ENCODE measurements at regions not wholly inside any gene's neighbourhood (a gene's known extent, or its start where the extent isn't known, plus 50 kb on each side); places are given as distances from the start of the nearest gene placed in this dataset.
"Not testable (repeated sequence)": the region's sequence is repeated elsewhere in the genome, so short reads cannot be mapped to it uniquely, and the experiment has no call there.

GRCh38 chr5:57002959-57003485 lies 51.1 kb upstream of the MIER3 start:
- H3K9me3 Mint-ChIP-seq, result no peaks in the 10 kb centered on the region
- no peaks in the 10 kb centered on the region for H3K36me3 Mint-ChIP-seq (ENCODE audit: low read depth)
- no peak overlapping the region for H3K4me3 Mint-ChIP-seq
- no peaks in the 10 kb centered on the region for H3K4me1 Mint-ChIP-seq (ENCODE audit: low read depth)
- peaks cover 8% of the 10 kb centered on the region for H3K27me3 Mint-ChIP-seq (ENCODE audit: low read depth)
- CTCF ChIA-PET, result no interaction called here
- intact Hi-C loops (cut with micrococcal nuclease), result no loop called here
- no peak overlapping the region for H3K27ac Mint-ChIP-seq
- no peak for DNase-seq

- H3K4me1 Mint-ChIP-seq (ENCODE audit: low read depth); H3K27me3 Mint-ChIP-seq (ENCODE audit: low read depth); H3K4me3 Mint-ChIP-seq; intact Hi-C loops (cut with micrococcal nuclease); H3K36me3 Mint-ChIP-seq (ENCODE audit: low read depth); CTCF ChIA-PET; H3K27ac Mint-ChIP-seq; H3K9me3 Mint-ChIP-seq; DNase-seq: not testable (repeated sequence)
Measured at GRCh38 chr5:57003566-57003965, 51.6 kb upstream of the MIER3 start.

- DNase-seq, result no peak
- intact Hi-C loops (cut with micrococcal nuclease), result no loop called here
- CTCF ChIA-PET, result interaction anchor here (0.8 kb wide), 1 partner anchor 8 kb away, joined by 3 read pairs; no protein-coding TSS in a partner anchor
- Mint-ChIP-seq H3K9me3 (no peaks in the 10 kb centered on the region), H3K27ac (no peak overlapping the region), H3K4me1 (ENCODE audit: low read depth) (no peaks in the 10 kb centered on the region), H3K36me3 (ENCODE audit: low read depth) (no peaks in the 10 kb centered on the region), H3K4me3 (no peak overlapping the region), H3K27me3 (ENCODE audit: low read depth) (peaks cover 8% of the 10 kb centered on the region)
Measured at GRCh38 chr5:57004800-57005199, 52.9 kb upstream of the MIER3 start.

GRCh38 chr5:57007344-57007743 lies 55.4 kb upstream of the MIER3 start:
- Mint-ChIP-seq H3K27me3 (ENCODE audit: low read depth) (peaks cover 3% of the 10 kb centered on the region), H3K4me3 (no peak overlapping the region), H3K36me3 (ENCODE audit: low read depth) (no peaks in the 10 kb centered on the region), H3K9me3 (no peaks in the 10 kb centered on the region), H3K27ac (no peak overlapping the region), H3K4me1 (ENCODE audit: low read depth) (no peaks in the 10 kb centered on the region)
- CTCF ChIA-PET, result no interaction called here
- no peak for DNase-seq
- intact Hi-C loops (cut with micrococcal nuclease), result no loop called here

GRCh38 chr5:57009811-57010210 lies 57.9 kb upstream of the MIER3 start:
- H3K27ac Mint-ChIP-seq, result no peak overlapping the region
- no peak overlapping the region for H3K4me3 Mint-ChIP-seq
- no peaks in the 10 kb centered on the region for H3K36me3 Mint-ChIP-seq (ENCODE audit: low read depth)
- no peaks in the 10 kb centered on the region for H3K27me3 Mint-ChIP-seq (ENCODE audit: low read depth)
- CTCF ChIA-PET, result no interaction called here
- intact Hi-C loops (cut with micrococcal nuclease), result no loop called here
- H3K4me1 Mint-ChIP-seq (ENCODE audit: low read depth), result no peaks in the 10 kb centered on the region
- DNase-seq, result no peak
- H3K9me3 Mint-ChIP-seq, result no peaks in the 10 kb centered on the region

- CTCF ChIA-PET, result no interaction called here
- DNase-seq, result no peak
- Mint-ChIP-seq H3K36me3 (ENCODE audit: low read depth) (no peaks in the 10 kb centered on the region), H3K27me3 (ENCODE audit: low read depth) (no peaks in the 10 kb centered on the region), H3K9me3 (no peaks in the 10 kb centered on the region), H3K4me3 (no peak overlapping the region), H3K27ac (no peak overlapping the region), H3K4me1 (ENCODE audit: low read depth) (no peaks in the 10 kb centered on the region)
- intact Hi-C loops (cut with micrococcal nuclease), result no loop called here
Measured at GRCh38 chr5:57010786-57011185, 58.9 kb upstream of the MIER3 start.

GRCh38 chr5:57012511-57012910 lies 60.6 kb upstream of the MIER3 start:
- Mint-ChIP-seq H3K27ac (no peak overlapping the region), H3K4me3 (no peak overlapping the region), H3K27me3 (ENCODE audit: low read depth) (no peaks in the 10 kb centered on the region), H3K36me3 (ENCODE audit: low read depth) (no peaks in the 10 kb centered on the region), H3K9me3 (no peaks in the 10 kb centered on the region), H3K4me1 (ENCODE audit: low read depth) (no peaks in the 10 kb centered on the region)
- intact Hi-C loops (cut with micrococcal nuclease), result no loop called here
- no peak for DNase-seq
- CTCF ChIA-PET, result interaction anchor here (0.9 kb wide), 1 partner anchor 16 kb away, joined by 3 read pairs; no protein-coding TSS in a partner anchor

GRCh38 chr5:57025961-57026360 lies 74.0 kb upstream of the MIER3 start:
- H3K36me3 Mint-ChIP-seq (ENCODE audit: low read depth), result no peaks in the 10 kb centered on the region
- CTCF ChIA-PET, result no interaction called here
- peaks cover 6% of the 10 kb centered on the region for H3K4me1 Mint-ChIP-seq (ENCODE audit: low read depth)
- H3K4me3 Mint-ChIP-seq, result no peak overlapping the region
- intact Hi-C loops (cut with micrococcal nuclease), result no loop called here
- H3K27ac Mint-ChIP-seq, result no peak overlapping the region
- H3K27me3 Mint-ChIP-seq (ENCODE audit: low read depth), result no peaks in the 10 kb centered on the region
- DNase-seq, result no peak
- no peaks in the 10 kb centered on the region for H3K9me3 Mint-ChIP-seq

GRCh38 chr5:57028161-57028560 lies 76.2 kb upstream of the MIER3 start:
- Mint-ChIP-seq H3K9me3 (no peaks in the 10 kb centered on the region), H3K4me1 (ENCODE audit: low read depth) (peaks cover 10% of the 10 kb centered on the region)
- CTCF ChIA-PET, result no interaction called here

GRCh38 chr5:57032151-57032551 lies 80.2 kb upstream of the MIER3 start:
- CTCF ChIA-PET, result no interaction called here
- no peak for DNase-seq
- no peak overlapping the region for H3K27ac Mint-ChIP-seq
- no peaks in the 10 kb centered on the region for H3K9me3 Mint-ChIP-seq
- no peak overlapping the region for H3K4me3 Mint-ChIP-seq
- H3K27me3 Mint-ChIP-seq (ENCODE audit: low read depth), result peaks cover 2% of the 10 kb centered on the region
- intact Hi-C loops (cut with micrococcal nuclease), result no loop called here
- H3K4me1 Mint-ChIP-seq (ENCODE audit: low read depth), result peaks cover 10% of the 10 kb centered on the region
- no peaks in the 10 kb centered on the region for H3K36me3 Mint-ChIP-seq (ENCODE audit: low read depth)

More at GRCh38 chr5:57028161-57028560, 76.2 kb upstream of the MIER3 start:
- no peak for DNase-seq
- Mint-ChIP-seq H3K4me3 (no peak overlapping the region), H3K27ac (no peak overlapping the region), H3K36me3 (ENCODE audit: low read depth) (no peaks in the 10 kb centered on the region), H3K27me3 (ENCODE audit: low read depth) (peaks cover 2% of the 10 kb centered on the region)
- intact Hi-C loops (cut with micrococcal nuclease), result no loop called here

GRCh38 chr5:57033103-57033502 lies 81.2 kb upstream of the MIER3 start:
- no peaks in the 10 kb centered on the region for H3K9me3 Mint-ChIP-seq

GRCh38 chr5:57033503-57033902 lies 81.6 kb upstream of the MIER3 start:
- H3K9me3 Mint-ChIP-seq, result no peaks in the 10 kb centered on the region
- CTCF ChIA-PET, result no interaction called here
- no peak overlapping the region for H3K27ac Mint-ChIP-seq
- DNase-seq, result no peak
- H3K4me3 Mint-ChIP-seq, result no peak overlapping the region
- H3K36me3 Mint-ChIP-seq (ENCODE audit: low read depth), result no peaks in the 10 kb centered on the region
- intact Hi-C loops (cut with micrococcal nuclease), result no loop called here
- peaks cover 10% of the 10 kb centered on the region for H3K4me1 Mint-ChIP-seq (ENCODE audit: low read depth)
- H3K27me3 Mint-ChIP-seq (ENCODE audit: low read depth), result peaks cover 2% of the 10 kb centered on the region

More at GRCh38 chr5:57033103-57033502, 81.2 kb upstream of the MIER3 start:
- Mint-ChIP-seq H3K27me3 (ENCODE audit: low read depth) (peaks cover 2% of the 10 kb centered on the region), H3K4me3 (no peak overlapping the region), H3K27ac (no peak overlapping the region), H3K36me3 (ENCODE audit: low read depth) (no peaks in the 10 kb centered on the region), H3K4me1 (ENCODE audit: low read depth) (peaks cover 10% of the 10 kb centered on the region)
- CTCF ChIA-PET, result no interaction called here
- intact Hi-C loops (cut with micrococcal nuclease), result no loop called here
- no peak for DNase-seq

- CTCF ChIA-PET, result interaction anchor here (0.7 kb wide), 1 partner anchor 41 kb away, joined by 3 read pairs; no protein-coding TSS in a partner anchor
- no peak overlapping the region for H3K4me3 Mint-ChIP-seq
- DNase-seq, result no peak
- H3K9me3 Mint-ChIP-seq, result no peaks in the 10 kb centered on the region
- H3K4me1 Mint-ChIP-seq (ENCODE audit: low read depth), result peaks cover 10% of the 10 kb centered on the region
- peaks cover 2% of the 10 kb centered on the region for H3K27me3 Mint-ChIP-seq (ENCODE audit: low read depth)
- H3K27ac Mint-ChIP-seq, result no peak overlapping the region
- no peaks in the 10 kb centered on the region for H3K36me3 Mint-ChIP-seq (ENCODE audit: low read depth)
- intact Hi-C loops (cut with micrococcal nuclease), result no loop called here
Measured at GRCh38 chr5:57034201-57034916, 82.4 kb upstream of the MIER3 start.

All from activated naive CD4-positive, alpha-beta T cell treated with anti-CD3 and anti-CD28 coated beads for 36 hours (primary cell).